ENCODE measurements at regions not wholly inside any gene's neighbourhood (a gene's known extent, or its start where the extent isn't known, plus 50 kb on each side); places are given as distances from the start of the nearest gene placed in this dataset.

DNA sequence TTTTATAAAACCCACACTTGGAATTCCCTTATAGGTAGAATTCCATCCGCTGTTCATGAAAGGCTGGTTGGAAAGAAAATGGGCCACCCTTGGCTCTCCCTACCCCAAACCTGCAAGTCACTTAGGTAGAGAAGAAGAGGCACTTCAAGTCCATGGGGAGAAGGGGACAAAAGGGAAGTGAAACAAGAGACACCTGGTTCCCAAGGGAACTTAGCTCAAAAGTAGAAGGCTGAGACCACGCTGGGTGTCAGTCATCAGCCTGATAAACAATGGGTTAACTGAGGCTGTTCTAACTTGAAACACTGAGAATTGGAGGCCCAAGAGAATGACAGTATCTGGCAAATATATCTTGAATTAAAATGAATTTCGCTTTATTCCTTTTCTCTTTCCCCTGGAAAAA lies 330.8 kb upstream of the NFE2L3 start:
- intact Hi-C loops (cut with micrococcal nuclease; ENCODE audit: unreplicated experiment): no loop called here
- POLR2A ChIA-PET (ENCODE audit: unreplicated experiment): no interaction called here

DNA sequence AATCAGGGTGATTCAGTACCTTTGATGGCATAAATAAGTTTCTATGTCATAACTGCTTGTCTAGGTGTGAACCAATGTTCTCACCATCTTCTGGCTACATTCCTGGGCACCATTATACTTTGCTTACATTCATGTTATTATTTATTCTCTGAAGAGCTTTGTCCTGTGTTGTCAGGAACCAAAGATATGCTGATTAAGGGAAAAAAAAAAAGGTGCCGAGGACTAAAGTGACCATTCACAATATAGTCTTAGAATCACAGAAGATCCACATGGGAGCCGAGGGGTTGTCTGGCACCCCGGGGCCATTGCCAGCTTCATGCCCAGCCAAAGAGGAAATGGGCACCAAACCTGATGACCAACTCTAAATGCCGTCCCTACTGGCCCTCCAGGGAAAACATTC lies 329.2 kb upstream of the NFE2L3 start:
- Histone ChIP-seq H3K4me2 (no peak overlapping the region), H3K27ac (no peak overlapping the region), H3K27me3 (ENCODE audit: insufficient read depth, low read depth) (0 out of 2 replicates have a peak, but pooled peaks cover 22% of the 10 kb centered on the region), H3K79me2 (ENCODE audit: low read depth) (no peaks in the 10 kb centered on the region), H3K36me3 (ENCODE audit: low read depth) (no peaks in the 10 kb centered on the region), H3K9me2 (ENCODE audit: insufficient read depth) (no peaks in the 10 kb centered on the region), H2AFZ (no peak overlapping the region), H4K20me1 (ENCODE audit: insufficient read depth) (no peaks in the 10 kb centered on the region), H3K9me3 (ENCODE audit: insufficient read depth, low read depth) (no peaks in the 10 kb centered on the region), H3K4me3 (no peak overlapping the region), H3K4me1 (replicated peaks; ENCODE audit: insufficient read depth) (no peaks in the 10 kb centered on the region), H3F3A (ENCODE audit: insufficient read depth, low read depth) (no peaks in the 10 kb centered on the region)
- TF ChIP-seq, protein P1, sequence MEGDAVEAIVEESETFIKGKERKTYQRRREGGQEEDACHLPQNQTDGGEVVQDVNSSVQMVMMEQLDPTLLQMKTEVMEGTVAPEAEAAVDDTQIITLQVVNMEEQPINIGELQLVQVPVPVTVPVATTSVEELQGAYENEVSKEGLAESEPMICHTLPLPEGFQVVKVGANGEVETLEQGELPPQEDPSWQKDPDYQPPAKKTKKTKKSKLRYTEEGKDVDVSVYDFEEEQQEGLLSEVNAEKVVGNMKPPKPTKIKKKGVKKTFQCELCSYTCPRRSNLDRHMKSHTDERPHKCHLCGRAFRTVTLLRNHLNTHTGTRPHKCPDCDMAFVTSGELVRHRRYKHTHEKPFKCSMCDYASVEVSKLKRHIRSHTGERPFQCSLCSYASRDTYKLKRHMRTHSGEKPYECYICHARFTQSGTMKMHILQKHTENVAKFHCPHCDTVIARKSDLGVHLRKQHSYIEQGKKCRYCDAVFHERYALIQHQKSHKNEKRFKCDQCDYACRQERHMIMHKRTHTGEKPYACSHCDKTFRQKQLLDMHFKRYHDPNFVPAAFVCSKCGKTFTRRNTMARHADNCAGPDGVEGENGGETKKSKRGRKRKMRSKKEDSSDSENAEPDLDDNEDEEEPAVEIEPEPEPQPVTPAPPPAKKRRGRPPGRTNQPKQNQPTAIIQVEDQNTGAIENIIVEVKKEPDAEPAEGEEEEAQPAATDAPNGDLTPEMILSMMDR (conservative IDR thresholded peaks at IDR 0.05): no peak
- TF ChIP-seq EZH2 (IDR thresholded peaks at IDR 0.05; ENCODE audit: low read depth): no peak
- intact Hi-C loops (cut with micrococcal nuclease; ENCODE audit: unreplicated experiment): no loop called here
- POLR2A ChIA-PET (ENCODE audit: unreplicated experiment): no interaction called here
- BruUV-seq (replicated peaks): no TSS peak
- no peak for DNase-seq
- CTCF ChIA-PET: no interaction called here

More for the DNA sequence above, 330.8 kb upstream of the NFE2L3 start:
- H3K4me1 ChIP-seq (replicated peaks; ENCODE audit: insufficient read depth): no peaks in the 10 kb centered on the region
- no peaks in the 10 kb centered on the region for H3K9me3 ChIP-seq (ENCODE audit: insufficient read depth, low read depth)
- no peaks in the 10 kb centered on the region for H3K79me2 ChIP-seq (ENCODE audit: low read depth)
- TF ChIP-seq EZH2 (IDR thresholded peaks at IDR 0.05; ENCODE audit: low read depth): no peak
- TF ChIP-seq, protein P1 (conservative IDR thresholded peaks at IDR 0.05): no peak
- H4K20me1 ChIP-seq (ENCODE audit: insufficient read depth): no peaks in the 10 kb centered on the region
- H3K4me2 ChIP-seq: no peak overlapping the region
- BruUV-seq (replicated peaks): no TSS peak
- DNase-seq: no peak
- H3K27ac ChIP-seq: no peak overlapping the region
- H3K27me3 ChIP-seq (ENCODE audit: insufficient read depth, low read depth): 0 out of 2 replicates have a peak, but pooled peaks cover 22% of the 10 kb centered on the region
- H3K9me2 ChIP-seq (ENCODE audit: insufficient read depth): no peaks in the 10 kb centered on the region; the same call in 1 of the 2 replicates
- no peaks in the 10 kb centered on the region for H3K36me3 ChIP-seq (ENCODE audit: low read depth)
- no peak overlapping the region for H2AFZ ChIP-seq
- CTCF ChIA-PET: no interaction called here
- H3K4me3 ChIP-seq: no peak overlapping the region
- H3F3A ChIP-seq (ENCODE audit: insufficient read depth, low read depth): no peaks in the 10 kb centered on the region

DNA sequence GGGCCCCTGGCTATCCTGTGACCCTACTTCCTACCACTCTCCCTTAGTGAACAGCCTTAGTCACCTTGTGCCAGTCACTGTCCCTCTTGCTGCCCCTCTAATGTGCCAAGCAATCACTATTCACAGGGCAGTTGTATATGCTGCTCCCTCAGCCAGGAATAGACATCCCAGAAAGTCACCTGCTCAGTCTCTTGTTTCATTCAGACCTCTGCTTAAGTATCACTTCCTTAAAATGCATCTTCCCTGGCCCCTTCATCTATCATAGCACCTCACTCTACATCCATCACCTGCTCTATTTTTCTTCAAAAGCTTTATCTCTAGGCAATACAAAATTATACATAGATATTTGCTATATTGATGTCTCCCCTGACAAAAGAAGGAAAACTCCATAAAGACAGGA lies 328.4 kb upstream of the NFE2L3 start:
- Histone ChIP-seq H3K4me1 (replicated peaks; ENCODE audit: insufficient read depth) (no peaks in the 10 kb centered on the region), H3K4me2 (no peak overlapping the region), H3K4me3 (no peak overlapping the region), H4K20me1 (ENCODE audit: insufficient read depth) (no peaks in the 10 kb centered on the region), H3K9me3 (ENCODE audit: insufficient read depth, low read depth) (no peaks in the 10 kb centered on the region), H3K27me3 (ENCODE audit: insufficient read depth, low read depth) (0 out of 2 replicates have a peak, but pooled peaks cover 22% of the 10 kb centered on the region), H3K36me3 (ENCODE audit: low read depth) (no peaks in the 10 kb centered on the region), H2AFZ (no peak overlapping the region), H3F3A (ENCODE audit: insufficient read depth, low read depth) (no peaks in the 10 kb centered on the region), H3K9me2 (ENCODE audit: insufficient read depth) (no peaks in the 10 kb centered on the region), H3K27ac (no peak overlapping the region), H3K79me2 (ENCODE audit: low read depth) (no peaks in the 10 kb centered on the region)
- no TSS peak for BruUV-seq (replicated peaks)
- CTCF ChIA-PET: no interaction called here
- TF ChIP-seq EZH2 (IDR thresholded peaks at IDR 0.05; ENCODE audit: low read depth): no peak
- TF ChIP-seq, protein P1 (conservative IDR thresholded peaks at IDR 0.05): no peak
- intact Hi-C loops (cut with micrococcal nuclease; ENCODE audit: unreplicated experiment): no loop called here
- DNase-seq: no peak
- POLR2A ChIA-PET (ENCODE audit: unreplicated experiment): no interaction called here
